Prostate gland (tissue), 2 donors: ENCODE measurements at regions not wholly inside any gene's neighbourhood (a gene's known extent, or its start where the extent isn't known, plus 50 kb on each side); places are given as distances from the start of the nearest gene placed in this dataset.

Experiments used
- DNase-seq: peaks from one replicate; pipeline ENCODE4 v3.0.0-alpha.2; 2019; ENCODE audit warnings: low spot score
- H3K27ac ChIP-seq, 2 donors: fragments of 200-600 bp; sonication (generic); 2 replicates each; pipeline ENCODE4 v1.5.1; 2017 to 2019
- H3K27me3 ChIP-seq: fragments of 200-600 bp; sonication (generic); replicated peaks from 2 replicates; pipeline ENCODE4 v1.5.1; 2019; ENCODE audit not compliant: insufficient read depth
- H3K36me3 ChIP-seq, 2 donors: fragments of 200-600 bp; sonication (generic); 1 replicate in 1 of 2; 2 replicates in 1 of 2; pipeline versions ENCODE4 v1.5.1 to v1.8.1; 2017 to 2019
- H3K4me1 ChIP-seq: fragments of 200-600 bp; sonication (generic); replicated peaks from 2 replicates; pipeline ENCODE4 v1.5.1; 2019
- H3K4me3 ChIP-seq, 2 donors: fragments of 200-600 bp; sonication (generic); 2 replicates each; pipeline ENCODE4 v1.5.1; 2017 to 2019
- H3K9me3 ChIP-seq: fragments of 200-600 bp; sonication (generic); 2 replicates; pipeline ENCODE4 v1.5.1; 2017
- POLR2A ChIP-seq: fragments of 450-650 bp; IDR thresholded peaks from one replicate; pipeline ENCODE4 v1.6.1; 2016; ENCODE audit warnings: antibody characterized with exemption, mild to moderate bottlenecking
- POLR2AphosphoS5 ChIP-seq: sonication (generic); formaldehyde crosslinking; IDR thresholded peaks from one replicate; pipeline ENCODE4 v1.6.1; 2017; ENCODE audit warnings: antibody characterized with exemption
- WGBS: methylation state at CpG from one replicate; pipeline ENCODE4 v1.1.5; 2018; 5-methylcytosine and 5-hydroxymethylcytosine counted together
- intact Hi-C: fragments of 100-400 bp; cut with DNase I; formaldehyde crosslinking; loops from one replicate; pipeline ENCODE4 v1.14.2; 2022
- TF ChIP-seq, protein P1 (sequence below), 4 experiments: fragments of 200-600 bp in 2 of 4; fragments of 450-650 bp in 2 of 4; sonication (generic) in 2 of 4; IDR thresholded peaks; 1 replicate in 3 of 4; 2 replicates in 1 of 4; pipeline ENCODE4 v1.5.1; 2016 to 2019; ENCODE audit warnings: antibody characterized with exemption in 4 of 4, mild to moderate bottlenecking in 2 of 4, moderate library complexity in 2 of 4

- 92% methylated on average over 3 of the region's 3 CpGs for WGBS
- Histone ChIP-seq H3K27me3 (no peaks in the 10 kb centered on the region), H3K4me1 (no peaks in the 10 kb centered on the region), H3K4me3 (no peak overlapping the region), H3K36me3 (no peaks in the 10 kb centered on the region), H3K27ac (no peak overlapping the region), H3K9me3 (no peaks in the 10 kb centered on the region)
- no peak for DNase-seq
- intact Hi-C loops: no loop called here
- TF ChIP-seq POLR2A (no peak), POLR2AphosphoS5 (no peak)
- TF ChIP-seq, protein P1, sequence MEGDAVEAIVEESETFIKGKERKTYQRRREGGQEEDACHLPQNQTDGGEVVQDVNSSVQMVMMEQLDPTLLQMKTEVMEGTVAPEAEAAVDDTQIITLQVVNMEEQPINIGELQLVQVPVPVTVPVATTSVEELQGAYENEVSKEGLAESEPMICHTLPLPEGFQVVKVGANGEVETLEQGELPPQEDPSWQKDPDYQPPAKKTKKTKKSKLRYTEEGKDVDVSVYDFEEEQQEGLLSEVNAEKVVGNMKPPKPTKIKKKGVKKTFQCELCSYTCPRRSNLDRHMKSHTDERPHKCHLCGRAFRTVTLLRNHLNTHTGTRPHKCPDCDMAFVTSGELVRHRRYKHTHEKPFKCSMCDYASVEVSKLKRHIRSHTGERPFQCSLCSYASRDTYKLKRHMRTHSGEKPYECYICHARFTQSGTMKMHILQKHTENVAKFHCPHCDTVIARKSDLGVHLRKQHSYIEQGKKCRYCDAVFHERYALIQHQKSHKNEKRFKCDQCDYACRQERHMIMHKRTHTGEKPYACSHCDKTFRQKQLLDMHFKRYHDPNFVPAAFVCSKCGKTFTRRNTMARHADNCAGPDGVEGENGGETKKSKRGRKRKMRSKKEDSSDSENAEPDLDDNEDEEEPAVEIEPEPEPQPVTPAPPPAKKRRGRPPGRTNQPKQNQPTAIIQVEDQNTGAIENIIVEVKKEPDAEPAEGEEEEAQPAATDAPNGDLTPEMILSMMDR (IDR thresholded peaks at IDR 0.05): no peak
Observed at GRCh38 chrX:39018541-39018940, 217.3 kb downstream of the MID1IP1 start.

DNA sequence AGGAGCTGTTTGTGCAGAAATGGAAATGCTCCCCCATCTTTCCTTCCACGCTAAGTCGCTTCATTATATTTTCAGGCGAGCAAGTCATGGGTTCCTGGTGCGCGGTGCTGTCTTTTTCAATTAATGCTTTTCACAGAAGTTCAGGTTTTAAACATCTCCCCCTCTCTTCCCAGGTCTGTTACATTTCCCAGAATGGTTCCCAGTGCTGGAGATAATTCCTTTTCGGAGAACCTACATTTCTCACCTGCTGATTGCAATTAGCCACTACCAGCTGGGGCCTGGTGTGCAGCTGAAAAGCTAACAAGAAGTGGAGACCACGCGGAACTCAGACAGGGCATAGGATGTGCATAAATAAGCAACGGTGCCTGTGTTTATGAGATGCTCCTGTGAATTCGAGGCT is 217.8 kb downstream of the MID1IP1 start:
- no peaks in the 10 kb centered on the region for H3K4me1 ChIP-seq
- no peaks in the 10 kb centered on the region for H3K27me3 ChIP-seq
- no peak overlapping the region for H3K27ac ChIP-seq
- TF ChIP-seq POLR2AphosphoS5: no peak
- TF ChIP-seq POLR2A: no peak
- TF ChIP-seq, protein P1 (IDR thresholded peaks at IDR 0.05): no peak
- WGBS: 88% methylated on average over 10 of the region's 10 CpGs
- H3K4me3 ChIP-seq: no peak overlapping the region
- no peaks in the 10 kb centered on the region for H3K9me3 ChIP-seq
- DNase-seq: no peak
- intact Hi-C loops: no loop called here
- no peaks in the 10 kb centered on the region for H3K36me3 ChIP-seq

GRCh38 chrX:39020051-39020669 is 218.9 kb downstream of the MID1IP1 start:
- no peak for DNase-seq
- no peaks in the 10 kb centered on the region for H3K36me3 ChIP-seq
- 98% methylated on average over 6 of the region's 6 CpGs for WGBS
- no peaks in the 10 kb centered on the region for H3K27me3 ChIP-seq
- no peaks in the 10 kb centered on the region for H3K4me1 ChIP-seq
- TF ChIP-seq POLR2AphosphoS5 (no peak), POLR2A (no peak)
- TF ChIP-seq, protein P1 (IDR thresholded peaks at IDR 0.05): no peak
- no peak overlapping the region for H3K4me3 ChIP-seq
- H3K9me3 ChIP-seq: no peaks in the 10 kb centered on the region
- intact Hi-C loops: no loop called here
- no peak overlapping the region for H3K27ac ChIP-seq

DNA sequence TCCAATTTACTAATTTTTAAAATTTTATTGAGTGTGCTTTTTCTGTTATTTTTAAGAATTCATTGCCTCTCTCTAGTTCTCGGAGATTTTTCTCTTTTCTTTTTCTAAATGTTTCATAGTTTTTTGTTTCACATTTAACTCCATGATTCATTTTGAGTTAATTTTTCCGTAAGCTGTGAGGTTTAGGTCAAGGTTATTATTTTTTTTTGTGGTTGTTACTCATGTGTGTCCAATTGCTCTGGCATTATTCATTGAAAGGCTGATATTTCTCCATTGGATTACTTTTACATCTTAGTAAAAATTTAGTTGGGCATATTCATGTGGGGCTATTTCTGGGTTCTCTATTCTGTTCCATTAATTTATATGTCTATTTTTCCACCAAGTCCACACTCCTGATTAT is 220.8 kb downstream of the MID1IP1 start:
- WGBS: 96% methylated on average over 2 of the region's 2 CpGs
- H3K27me3 ChIP-seq: no peaks in the 10 kb centered on the region
- H3K9me3 ChIP-seq: no peaks in the 10 kb centered on the region
- H3K4me1 ChIP-seq: no peaks in the 10 kb centered on the region
- intact Hi-C loops: no loop called here
- DNase-seq: no peak
- no peak overlapping the region for H3K27ac ChIP-seq
- no peak for TF ChIP-seq POLR2A
- TF ChIP-seq, protein P1 (IDR thresholded peaks at IDR 0.05): no peak
- TF ChIP-seq POLR2AphosphoS5: no peak
- H3K36me3 ChIP-seq: no peaks in the 10 kb centered on the region
- no peak overlapping the region for H3K4me3 ChIP-seq

DNA sequence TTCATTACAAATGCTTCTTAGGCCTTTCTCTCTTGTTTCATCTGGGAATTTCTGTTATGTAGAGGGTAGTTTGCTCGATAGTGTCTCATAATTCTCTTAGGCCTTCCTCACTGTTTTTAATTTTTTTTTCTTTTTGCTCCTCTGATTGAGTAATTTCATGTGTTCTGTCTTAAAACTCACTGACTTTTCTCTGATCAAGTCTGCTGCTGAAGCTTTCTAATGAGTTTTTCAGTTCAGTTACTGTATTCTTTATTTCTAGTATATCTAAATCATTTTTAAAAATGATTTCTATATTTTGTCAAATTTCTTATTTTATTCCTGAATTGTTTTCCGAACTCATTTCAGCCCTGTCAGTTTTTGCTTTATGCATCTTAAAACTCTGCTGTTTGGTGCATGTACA is 228.0 kb downstream of the MID1IP1 start:
- 97% methylated on average over 2 of the region's 2 CpGs for WGBS
- TF ChIP-seq, protein P1 (IDR thresholded peaks at IDR 0.05): no peak
- TF ChIP-seq POLR2A (no peak), POLR2AphosphoS5 (no peak)

More for the DNA sequence above, 228.0 kb downstream of the MID1IP1 start:
- DNase-seq: no peak
- Histone ChIP-seq H3K27ac (no peak overlapping the region), H3K4me3 (no peak overlapping the region), H3K36me3 (no peaks in the 10 kb centered on the region), H3K27me3 (no peaks in the 10 kb centered on the region), H3K9me3 (no peaks in the 10 kb centered on the region), H3K4me1 (no peaks in the 10 kb centered on the region)
- intact Hi-C loops: no loop called here
